AG10803 (cell line): ENCODE measurements at regions not wholly inside any gene's neighbourhood (a gene's known extent, or its start where the extent isn't known, plus 50 kb on each side); places are given as distances from the start of the nearest gene placed in this dataset.

Experiments
- DNase-seq: peaks from one replicate; pipeline ENCODE4 v3.0.0; 2010; ENCODE audit warnings: low read depth
- H3K4me3 ChIP-seq: 2 replicates; pipeline ENCODE4 v1.5.1; 2011; ENCODE audit warnings: mild to moderate bottlenecking, low read length, control low read depth
- TF ChIP-seq, protein P1 (sequence below): conservative IDR thresholded peaks from 2 replicates; pipeline ENCODE4 v1.5.1; 2011; ENCODE audit warnings: mild to moderate bottlenecking, low read length, control low read depth, inconsistent platforms

DNA sequence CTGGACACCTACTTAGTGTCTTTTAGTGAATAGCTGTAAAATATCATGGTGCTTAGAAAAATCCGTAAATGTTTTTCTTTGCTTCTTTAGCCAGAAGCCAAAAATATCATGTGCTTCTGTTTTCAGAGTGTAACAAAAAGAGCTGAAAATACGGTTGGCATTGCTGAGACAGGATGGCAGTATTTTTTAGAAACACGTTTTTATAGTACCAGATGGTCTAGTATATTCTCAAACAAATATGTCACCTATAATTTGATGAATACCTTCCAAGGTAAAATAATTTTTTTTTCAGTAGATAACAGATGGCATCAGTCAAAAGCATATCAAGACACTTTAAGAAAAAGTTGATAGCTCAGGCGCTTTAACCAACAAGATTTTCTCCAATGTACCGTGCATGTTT, 326.6 kb downstream of the PHF14 start:
- no peak for DNase-seq
- TF ChIP-seq, protein P1, sequence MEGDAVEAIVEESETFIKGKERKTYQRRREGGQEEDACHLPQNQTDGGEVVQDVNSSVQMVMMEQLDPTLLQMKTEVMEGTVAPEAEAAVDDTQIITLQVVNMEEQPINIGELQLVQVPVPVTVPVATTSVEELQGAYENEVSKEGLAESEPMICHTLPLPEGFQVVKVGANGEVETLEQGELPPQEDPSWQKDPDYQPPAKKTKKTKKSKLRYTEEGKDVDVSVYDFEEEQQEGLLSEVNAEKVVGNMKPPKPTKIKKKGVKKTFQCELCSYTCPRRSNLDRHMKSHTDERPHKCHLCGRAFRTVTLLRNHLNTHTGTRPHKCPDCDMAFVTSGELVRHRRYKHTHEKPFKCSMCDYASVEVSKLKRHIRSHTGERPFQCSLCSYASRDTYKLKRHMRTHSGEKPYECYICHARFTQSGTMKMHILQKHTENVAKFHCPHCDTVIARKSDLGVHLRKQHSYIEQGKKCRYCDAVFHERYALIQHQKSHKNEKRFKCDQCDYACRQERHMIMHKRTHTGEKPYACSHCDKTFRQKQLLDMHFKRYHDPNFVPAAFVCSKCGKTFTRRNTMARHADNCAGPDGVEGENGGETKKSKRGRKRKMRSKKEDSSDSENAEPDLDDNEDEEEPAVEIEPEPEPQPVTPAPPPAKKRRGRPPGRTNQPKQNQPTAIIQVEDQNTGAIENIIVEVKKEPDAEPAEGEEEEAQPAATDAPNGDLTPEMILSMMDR = no peak
- no peak overlapping the region for H3K4me3 ChIP-seq

DNA sequence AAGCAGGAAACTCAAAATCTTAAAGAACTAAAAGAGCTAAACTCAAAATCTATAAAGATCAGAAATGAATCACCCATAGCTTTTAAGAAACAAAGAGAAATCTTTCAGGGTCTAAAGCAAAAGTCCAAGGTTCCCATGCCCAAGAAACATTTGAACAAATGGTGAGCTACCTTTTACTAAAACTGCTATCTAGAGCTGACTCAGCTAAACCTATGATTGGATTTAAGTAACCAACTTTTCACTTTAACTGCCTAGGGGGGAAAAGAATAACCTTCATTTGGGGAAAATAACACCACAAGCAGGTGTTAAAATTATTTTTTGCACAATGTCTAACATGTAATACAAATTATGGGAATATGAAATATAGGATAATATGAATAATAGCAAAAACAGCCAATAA, 328.4 kb downstream of the PHF14 start:
- H3K4me3 ChIP-seq = no peak overlapping the region
- DNase-seq = no peak
- TF ChIP-seq, protein P1 = no peak

DNA sequence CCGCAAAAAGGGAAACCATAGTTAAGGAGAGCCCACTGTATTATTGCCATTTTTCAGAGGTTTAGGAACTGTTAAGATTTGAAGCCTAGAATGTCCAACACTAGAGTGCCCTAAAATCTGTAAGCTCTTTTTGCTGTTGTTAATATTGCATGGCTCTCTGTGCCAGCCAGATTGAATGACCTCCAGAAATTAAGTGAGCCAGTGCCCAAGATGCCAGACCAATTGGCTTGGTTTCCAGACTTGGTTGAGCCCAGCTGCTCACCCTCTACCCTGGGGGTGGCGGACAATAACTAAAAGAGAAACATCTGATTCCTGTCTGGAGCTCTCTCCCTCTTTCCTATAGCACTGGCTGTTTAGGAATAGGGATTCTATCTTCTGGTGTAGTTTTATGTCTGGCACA, 340.1 kb downstream of the PHF14 start:
- no peak for DNase-seq
- TF ChIP-seq, protein P1 = no peak
- H3K4me3 ChIP-seq = no peak overlapping the region

DNA sequence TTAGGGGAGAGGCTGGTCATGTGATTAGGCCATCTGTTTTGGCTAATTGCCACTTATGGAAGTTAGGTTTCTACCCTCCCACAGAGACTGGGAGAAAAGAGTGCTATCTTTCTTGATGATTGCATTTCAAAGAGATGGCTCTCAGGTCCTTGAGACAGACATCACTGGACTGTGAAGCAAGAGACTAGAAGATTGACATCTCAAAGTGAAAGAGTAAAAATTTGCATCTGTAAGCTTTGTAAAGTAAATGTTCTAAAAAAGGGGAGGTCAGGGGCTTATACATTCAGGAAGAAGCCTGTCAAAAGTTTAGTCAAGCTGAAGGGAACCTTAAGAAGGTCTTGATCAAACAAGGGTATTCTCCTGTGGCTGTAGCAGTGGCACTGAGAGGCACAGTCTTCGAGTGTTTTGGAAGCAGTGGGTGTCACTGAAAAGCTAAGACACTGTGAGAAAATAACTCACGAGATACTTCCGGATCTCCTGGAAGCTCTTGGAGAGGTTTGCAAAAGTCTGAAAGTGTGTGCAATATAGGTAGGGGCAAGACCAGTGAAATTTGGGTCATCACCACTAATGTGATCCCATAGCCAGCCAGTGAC, 342.1 kb downstream of the PHF14 start:
- DNase-seq = no peak
- TF ChIP-seq, protein P1 = no peak
- H3K4me3 ChIP-seq = no peak overlapping the region

DNA sequence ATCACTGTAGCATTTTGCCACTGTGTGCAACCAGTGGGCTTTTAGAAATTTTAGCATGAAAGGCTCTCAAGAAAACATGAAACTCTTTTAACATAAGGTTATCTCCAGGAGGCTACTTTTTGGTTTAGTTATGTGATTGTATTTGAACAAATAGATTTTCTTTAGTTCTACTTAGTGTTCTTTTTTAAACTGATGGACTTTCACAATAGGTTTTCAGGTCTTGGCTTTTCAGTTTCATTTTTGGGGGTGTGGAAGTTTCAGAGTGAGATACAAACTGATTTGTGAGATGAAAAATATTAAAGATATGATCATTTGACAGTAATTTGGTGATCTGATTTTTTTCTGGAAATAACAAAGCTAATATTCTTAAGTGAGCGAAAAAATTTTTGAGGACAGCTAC, 344.1 kb downstream of the PHF14 start:
- TF ChIP-seq, protein P1 = no peak
- DNase-seq = no peak
- H3K4me3 ChIP-seq = no peak overlapping the region

DNA sequence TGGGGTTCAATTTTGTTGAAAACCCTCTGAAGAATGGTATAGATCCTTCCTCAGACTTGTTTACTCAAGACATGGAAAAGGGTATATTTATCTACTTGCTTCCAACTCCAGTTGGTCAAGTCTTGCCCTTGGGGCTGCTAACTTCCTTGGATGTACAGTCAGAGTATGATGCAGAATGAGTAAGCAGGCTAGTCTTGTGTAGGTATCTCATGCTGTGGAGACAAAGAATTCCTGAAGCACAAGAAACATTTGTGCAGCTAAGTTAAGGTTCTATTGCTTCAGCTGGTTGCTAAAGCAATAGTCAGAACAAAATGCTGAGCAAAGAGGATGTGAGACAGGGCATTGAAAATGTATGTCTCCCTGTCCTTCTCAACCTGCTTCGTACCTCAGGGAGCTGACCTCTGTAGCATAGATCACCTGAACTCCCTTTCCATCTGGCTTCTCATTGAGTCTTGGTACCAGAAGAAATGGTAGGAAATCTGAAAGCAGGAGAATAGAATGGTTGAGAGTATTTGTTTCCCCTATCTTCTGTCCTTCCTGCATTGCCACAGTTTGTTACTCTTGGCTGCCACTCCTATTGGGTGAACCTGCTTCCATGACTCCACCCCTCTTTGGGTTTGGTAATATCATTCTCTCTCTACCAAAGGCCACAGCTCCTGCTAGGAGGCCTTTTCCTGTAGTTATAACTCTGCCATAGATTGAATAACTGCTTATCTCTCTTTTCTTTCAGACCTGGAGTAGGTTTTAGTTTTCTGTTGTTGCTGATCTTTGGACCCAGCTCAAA, 346.0 kb downstream of the PHF14 start:
- no peak overlapping the region for H3K4me3 ChIP-seq
- TF ChIP-seq, protein P1 = no peak
- DNase-seq = no peak
